Neural crest cell (in vitro differentiated cells): ENCODE measurements at regions not wholly inside any gene's neighbourhood (a gene's known extent, or its start where the extent isn't known, plus 50 kb on each side); places are given as distances from the start of the nearest gene placed in this dataset.

Experiments
- DNase-seq: peaks from one replicate; pipeline ENCODE4 v3.0.0; 2021; ENCODE audit warnings: low read depth, mixed read lengths, low spot score
- H3K27ac Mint-ChIP-seq: one replicate; pipeline ENCODE4 v1.8.0; 2021; ENCODE audit warnings: mild to moderate bottlenecking, mixed read lengths; ENCODE audit not compliant: unreplicated experiment
- H3K27me3 Mint-ChIP-seq: 2 replicates; pipeline ENCODE4 v1.8.0; 2021; ENCODE audit warnings: low read depth, mild to moderate bottlenecking, mixed read lengths
- H3K36me3 Mint-ChIP-seq: 2 replicates; pipeline ENCODE4 v1.8.0; 2021; ENCODE audit warnings: low read depth, mild to moderate bottlenecking, mixed read lengths
- H3K4me1 Mint-ChIP-seq: 2 replicates; pipeline ENCODE4 v1.8.0; 2021; ENCODE audit warnings: mixed read lengths
- H3K4me3 Mint-ChIP-seq: one replicate; pipeline ENCODE4 v1.8.0; 2021; ENCODE audit warnings: mild to moderate bottlenecking, mixed read lengths
- H3K9me3 Mint-ChIP-seq: 2 replicates; pipeline ENCODE4 v1.8.0; 2021; ENCODE audit warnings: mixed read lengths
- TF ChIP-seq, protein P1 (sequence below): fragments of 200-600 bp; sonication (generic); conservative IDR thresholded peaks from 2 replicates; pipeline ENCODE4 v1.5.0; 2021; ENCODE audit warnings: antibody characterized with exemption, mild to moderate bottlenecking

- Mint-ChIP-seq H3K27ac (no peak overlapping the region), H3K9me3 (peaks cover 3% of the 10 kb centered on the region), H3K36me3 (no peaks in the 10 kb centered on the region), H3K4me1 (no peaks in the 10 kb centered on the region), H3K27me3 (no peaks in the 10 kb centered on the region), H3K4me3 (no peak overlapping the region)
- DNase-seq, result no peak
- TF ChIP-seq, protein P1, sequence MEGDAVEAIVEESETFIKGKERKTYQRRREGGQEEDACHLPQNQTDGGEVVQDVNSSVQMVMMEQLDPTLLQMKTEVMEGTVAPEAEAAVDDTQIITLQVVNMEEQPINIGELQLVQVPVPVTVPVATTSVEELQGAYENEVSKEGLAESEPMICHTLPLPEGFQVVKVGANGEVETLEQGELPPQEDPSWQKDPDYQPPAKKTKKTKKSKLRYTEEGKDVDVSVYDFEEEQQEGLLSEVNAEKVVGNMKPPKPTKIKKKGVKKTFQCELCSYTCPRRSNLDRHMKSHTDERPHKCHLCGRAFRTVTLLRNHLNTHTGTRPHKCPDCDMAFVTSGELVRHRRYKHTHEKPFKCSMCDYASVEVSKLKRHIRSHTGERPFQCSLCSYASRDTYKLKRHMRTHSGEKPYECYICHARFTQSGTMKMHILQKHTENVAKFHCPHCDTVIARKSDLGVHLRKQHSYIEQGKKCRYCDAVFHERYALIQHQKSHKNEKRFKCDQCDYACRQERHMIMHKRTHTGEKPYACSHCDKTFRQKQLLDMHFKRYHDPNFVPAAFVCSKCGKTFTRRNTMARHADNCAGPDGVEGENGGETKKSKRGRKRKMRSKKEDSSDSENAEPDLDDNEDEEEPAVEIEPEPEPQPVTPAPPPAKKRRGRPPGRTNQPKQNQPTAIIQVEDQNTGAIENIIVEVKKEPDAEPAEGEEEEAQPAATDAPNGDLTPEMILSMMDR, result no peak
Measured at GRCh38 chr14:105888151-105888550, 361.8 kb downstream of the TMEM121 start.

GRCh38 chr14:105888784-105889665 lies 362.6 kb downstream of the TMEM121 start:
- H3K36me3 Mint-ChIP-seq, result no peaks in the 10 kb centered on the region
- no peak overlapping the region for H3K27ac Mint-ChIP-seq
- no peaks in the 10 kb centered on the region for H3K27me3 Mint-ChIP-seq
- no peaks in the 10 kb centered on the region for H3K4me1 Mint-ChIP-seq
- TF ChIP-seq, protein P1, result no peak
- DNase-seq, result no peak
- H3K9me3 Mint-ChIP-seq, result peaks cover 3% of the 10 kb centered on the region
- H3K4me3 Mint-ChIP-seq, result no peak overlapping the region

- H3K36me3 Mint-ChIP-seq, result no peaks in the 10 kb centered on the region
- H3K27ac Mint-ChIP-seq, result no peak overlapping the region
- no peaks in the 10 kb centered on the region for H3K27me3 Mint-ChIP-seq
- TF ChIP-seq, protein P1, result no peak
- no peak overlapping the region for H3K4me3 Mint-ChIP-seq
- no peaks in the 10 kb centered on the region for H3K4me1 Mint-ChIP-seq
- no peak for DNase-seq
- peaks cover 3% of the 10 kb centered on the region for H3K9me3 Mint-ChIP-seq
Measured at GRCh38 chr14:105889666-105890473, 363.5 kb downstream of the TMEM121 start.

DNA sequence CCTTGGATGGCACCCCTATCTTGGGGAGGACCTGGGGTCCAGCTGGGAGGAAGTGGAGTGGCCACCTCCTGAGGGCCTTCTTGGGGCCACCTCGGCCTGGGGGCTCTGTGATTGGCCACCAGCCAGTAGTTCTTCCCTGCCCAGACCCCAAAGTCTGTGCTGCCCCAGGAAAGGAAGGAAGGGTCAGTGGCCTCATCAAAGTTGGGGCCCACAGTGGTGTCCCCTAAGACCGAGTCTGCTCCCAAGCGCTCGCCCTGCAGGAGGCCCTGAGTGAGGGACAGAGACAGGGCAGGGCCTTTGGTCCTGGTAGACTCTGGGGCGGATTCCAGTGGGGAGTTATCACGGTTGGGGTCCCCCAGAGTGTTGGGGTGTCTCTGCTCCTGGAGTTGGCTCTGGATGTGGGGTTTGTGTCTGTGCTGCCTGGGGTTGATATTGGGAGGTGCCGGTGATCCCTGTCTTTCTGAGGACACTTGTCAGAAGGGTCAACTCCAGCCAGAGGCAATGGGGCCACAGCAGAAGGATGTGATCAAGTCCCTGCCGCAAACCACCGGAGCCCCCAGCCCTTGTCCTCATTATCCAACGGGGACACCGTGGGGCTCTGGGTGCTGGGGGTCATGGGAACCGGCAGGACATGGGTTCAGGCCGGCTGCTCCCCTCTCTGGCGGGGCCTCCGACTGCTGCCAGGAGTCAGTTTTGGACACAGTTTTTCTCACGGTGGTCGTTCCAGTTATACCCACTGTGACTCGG lies 364.3 kb downstream of the TMEM121 start:
- TF ChIP-seq, protein P1, result no peak
- H3K9me3 Mint-ChIP-seq, result peaks cover 3% of the 10 kb centered on the region
- H3K4me3 Mint-ChIP-seq, result no peak overlapping the region
- H3K4me1 Mint-ChIP-seq, result no peaks in the 10 kb centered on the region
- H3K27ac Mint-ChIP-seq, result no peak overlapping the region
- no peak for DNase-seq
- no peaks in the 10 kb centered on the region for H3K36me3 Mint-ChIP-seq
- no peaks in the 10 kb centered on the region for H3K27me3 Mint-ChIP-seq

- H3K4me1 Mint-ChIP-seq, result no peaks in the 10 kb centered on the region
- no peak overlapping the region for H3K4me3 Mint-ChIP-seq
- H3K27me3 Mint-ChIP-seq, result no peaks in the 10 kb centered on the region
- no peak overlapping the region for H3K27ac Mint-ChIP-seq
- DNase-seq, result no peak
- TF ChIP-seq, protein P1, result no peak
- peaks cover 3% of the 10 kb centered on the region for H3K9me3 Mint-ChIP-seq
- no peaks in the 10 kb centered on the region for H3K36me3 Mint-ChIP-seq
Measured at GRCh38 chr14:105891221-105891602, 364.8 kb downstream of the TMEM121 start.
